MM.1S (cell line): ENCODE measurements at regions not wholly inside any gene's neighbourhood (a gene's known extent, or its start where the extent isn't known, plus 50 kb on each side); places are given as distances from the start of the nearest gene placed in this dataset.

Source experiments
- DNase-seq: peaks from one replicate; pipeline ENCODE4 v3.0.0-alpha.2; 2015
- H2AFZ ChIP-seq: fragments of 300-600 bp; sonication (generic); 2 replicates; pipeline ENCODE4 v1.6.0; 2016; ENCODE audit warnings: antibody characterized with exemption, low read length
- H3F3A ChIP-seq: fragments of 300-600 bp; sonication (generic); 2 replicates; pipeline ENCODE4 v1.6.1; 2016; ENCODE audit warnings: mild to moderate bottlenecking, antibody characterized with exemption, low read length, moderate library complexity, mixed read lengths; ENCODE audit not compliant: insufficient read depth
- H3K27ac ChIP-seq: fragments of 300-600 bp; sonication (generic); 2 replicates; pipeline ENCODE4 v1.5.1; 2016; ENCODE audit warnings: mild to moderate bottlenecking, low read length
- H3K27me3 ChIP-seq: fragments of 300-600 bp; sonication (generic); replicated peaks from 2 replicates; pipeline ENCODE4 v1.6.0; 2016; ENCODE audit warnings: low read length; ENCODE audit not compliant: insufficient read depth
- H3K36me3 ChIP-seq: fragments of 300-600 bp; sonication (generic); replicated peaks from 2 replicates; pipeline ENCODE4 v1.6.1; 2016; ENCODE audit warnings: mild to moderate bottlenecking, low read length, mixed read lengths; ENCODE audit not compliant: insufficient read depth
- H3K4me1 ChIP-seq: fragments of 300-600 bp; sonication (generic); 2 replicates; pipeline ENCODE4 v1.6.1; 2016; ENCODE audit warnings: low read length, mixed read lengths
- H3K4me2 ChIP-seq: fragments of 300-600 bp; sonication (generic); 2 replicates; pipeline ENCODE4 v1.6.0; 2016; ENCODE audit warnings: low read depth, low read length
- H3K4me3 ChIP-seq: fragments of 300-600 bp; sonication (generic); 2 replicates; pipeline ENCODE4 v1.5.1; 2016; ENCODE audit warnings: low read length, mixed read lengths
- H3K79me2 ChIP-seq: fragments of 300-600 bp; sonication (generic); 2 replicates; pipeline ENCODE4 v1.6.1; 2016; ENCODE audit warnings: mixed run types, low read length, mixed read lengths
- H3K9ac ChIP-seq: fragments of 300-600 bp; sonication (generic); 2 replicates; pipeline ENCODE4 v1.6.1; 2016; ENCODE audit warnings: low read length, mixed read lengths
- H3K9me2 ChIP-seq: fragments of 300-600 bp; sonication (generic); replicated peaks from 2 replicates; pipeline ENCODE4 v1.6.1; 2016; ENCODE audit warnings: mild to moderate bottlenecking, low read length, mixed read lengths; ENCODE audit not compliant: insufficient read depth
- H3K9me3 ChIP-seq: fragments of 300-600 bp; sonication (generic); replicated peaks from 2 replicates; pipeline ENCODE4 v1.6.1; 2016; ENCODE audit warnings: mild to moderate bottlenecking, low read length, mixed read lengths; ENCODE audit not compliant: insufficient read depth
- H4K20me1 ChIP-seq: fragments of 300-600 bp; sonication (generic); 2 replicates; pipeline ENCODE4 v1.6.1; 2016; ENCODE audit warnings: mild to moderate bottlenecking, low read length, moderate library complexity, mixed read lengths; ENCODE audit not compliant: insufficient read depth
- CTCF ChIP-seq: fragments of 300-600 bp; sonication (generic); IDR thresholded peaks from 2 replicates; pipeline ENCODE4 v1.5.1; 2016; ENCODE audit warnings: antibody characterized with exemption, low read length, mixed read lengths
- EZH2 ChIP-seq: fragments of 300-600 bp; sonication (generic); optimal IDR thresholded peaks from 2 replicates; pipeline ENCODE3; 2017; ENCODE audit warnings: low read depth, mild to moderate bottlenecking, antibody characterized with exemption, low read length, mixed read lengths
- EZH2phosphoT487 ChIP-seq: fragments of 300-600 bp; sonication (generic); IDR thresholded peaks from 2 replicates; pipeline ENCODE4 v1.6.1; 2018; ENCODE audit warnings: antibody characterized with exemption, low read length

GRCh38 chr4:91973479-91974153 is 330.1 kb upstream of the GRID2 start:
- Histone ChIP-seq H3K4me2 (no peak overlapping the region), H3K27me3 (no peaks in the 10 kb centered on the region), H3K9ac (no peak overlapping the region), H3F3A (no peaks in the 10 kb centered on the region), H4K20me1 (no peaks in the 10 kb centered on the region), H3K4me1 (no peaks in the 10 kb centered on the region), H3K4me3 (no peak overlapping the region), H3K9me2 (no peaks in the 10 kb centered on the region), H2AFZ (no peak overlapping the region), H3K9me3 (no peaks in the 10 kb centered on the region), H3K36me3 (no peaks in the 10 kb centered on the region), H3K27ac (no peak overlapping the region), H3K79me2 (no peaks in the 10 kb centered on the region)
- no peak for DNase-seq
- TF ChIP-seq EZH2 (no peak), EZH2phosphoT487 (no peak), CTCF (no peak)

GRCh38 chr4:91984466-91984865 is 319.3 kb upstream of the GRID2 start:
- Histone ChIP-seq H3K36me3 (no peaks in the 10 kb centered on the region), H3K27ac (no peak overlapping the region), H3F3A (no peaks in the 10 kb centered on the region), H3K4me1 (no peaks in the 10 kb centered on the region), H3K9me2 (no peaks in the 10 kb centered on the region), H3K79me2 (no peaks in the 10 kb centered on the region), H2AFZ (no peak overlapping the region), H3K4me2 (no peak overlapping the region), H3K4me3 (no peak overlapping the region), H3K27me3 (no peaks in the 10 kb centered on the region), H3K9ac (no peak overlapping the region), H4K20me1 (no peaks in the 10 kb centered on the region), H3K9me3 (no peaks in the 10 kb centered on the region)
- TF ChIP-seq CTCF (no peak), EZH2 (no peak), EZH2phosphoT487 (no peak)
- no peak for DNase-seq

- H4K20me1 ChIP-seq = no peaks in the 10 kb centered on the region
- TF ChIP-seq EZH2 (no peak), EZH2phosphoT487 (no peak), CTCF (peak; percentile 15; the same call in 1 of the 2 replicates)
- H3K79me2 ChIP-seq = no peaks in the 10 kb centered on the region
- H3F3A ChIP-seq = no peaks in the 10 kb centered on the region
- no peak overlapping the region for H3K4me3 ChIP-seq
- H3K4me1 ChIP-seq = no peaks in the 10 kb centered on the region
- no peak for DNase-seq
- H3K36me3 ChIP-seq = no peaks in the 10 kb centered on the region
- no peak overlapping the region for H3K27ac ChIP-seq
- H3K27me3 ChIP-seq = no peaks in the 10 kb centered on the region
- H3K9me2 ChIP-seq = no peaks in the 10 kb centered on the region
- H3K9ac ChIP-seq = no peak overlapping the region
- H3K4me2 ChIP-seq = no peak overlapping the region; the same call in 1 of the 2 replicates
- 0 out of 2 replicates have a peak overlapping the region, but pooled peaks have one; percentile 34 for H2AFZ ChIP-seq
- no peaks in the 10 kb centered on the region for H3K9me3 ChIP-seq
Observed at GRCh38 chr4:91989914-91990313, 313.9 kb upstream of the GRID2 start.
